ENCODE measurements at regions not wholly inside any gene's neighbourhood (a gene's known extent, or its start where the extent isn't known, plus 50 kb on each side); places are given as distances from the start of the nearest gene placed in this dataset.

DNA sequence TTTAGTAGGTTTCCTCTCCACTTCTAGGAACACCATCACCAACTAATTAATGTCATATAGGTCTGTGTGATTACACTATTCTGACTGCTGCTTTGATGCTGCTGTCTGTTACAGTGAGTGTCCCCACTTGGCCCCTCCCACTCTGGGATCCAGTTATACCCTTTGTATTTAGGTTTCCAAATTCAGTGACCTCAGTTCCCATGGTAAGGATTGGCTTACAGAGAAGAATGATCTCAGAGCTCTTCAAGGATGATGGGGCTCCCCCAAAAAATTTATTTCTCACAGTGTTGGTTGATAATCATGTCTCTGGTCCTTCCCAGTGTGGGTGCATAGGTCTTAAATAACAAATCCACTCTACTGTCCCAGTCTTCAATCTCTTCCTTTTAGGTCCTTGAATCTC is 210.0 kb upstream of the MYL2 start:
- TF ChIP-seq ZC3H11A (IDR thresholded peaks at IDR 0.05) (no peak), E2F6 (IDR thresholded peaks at IDR 0.05; ENCODE audit: borderline replicate concordance, low read depth) (no peak), ESRRA (IDR thresholded peaks at IDR 0.05; ENCODE audit: borderline replicate concordance, low read length) (no peak), NPAS2 (CRISPR knock-in tag; IDR thresholded peaks at IDR 0.05; ENCODE audit: borderline replicate concordance) (no peak), POLR2AphosphoS2 (conservative IDR thresholded peaks at IDR 0.05; ENCODE audit: low read length) (no peak), HOXB13 (CRISPR knock-in tag; IDR thresholded peaks at IDR 0.05; ENCODE audit: low read depth) (no peak), FOSB (CRISPR knock-in tag; IDR thresholded peaks at IDR 0.05) (no peak), RNF2 (IDR thresholded peaks at IDR 0.05; ENCODE audit: borderline replicate concordance, low read depth) (no peak), HMGXB4 (CRISPR knock-in tag; IDR thresholded peaks at IDR 0.05; ENCODE audit: borderline replicate concordance) (no peak), JUN (IDR thresholded peaks at IDR 0.05) (no peak), NFE2L2 (conservative IDR thresholded peaks at IDR 0.05; ENCODE audit: low read length) (no peak), RFX5 (IDR thresholded peaks at IDR 0.05) (no peak), NR3C1 (IDR thresholded peaks at IDR 0.05) (no peak), RAD21 (conservative IDR thresholded peaks at IDR 0.05 in 1 of 2, IDR thresholded peaks at IDR 0.05 in 1 of 2) (no peak)
- TF ChIP-seq, protein P1, sequence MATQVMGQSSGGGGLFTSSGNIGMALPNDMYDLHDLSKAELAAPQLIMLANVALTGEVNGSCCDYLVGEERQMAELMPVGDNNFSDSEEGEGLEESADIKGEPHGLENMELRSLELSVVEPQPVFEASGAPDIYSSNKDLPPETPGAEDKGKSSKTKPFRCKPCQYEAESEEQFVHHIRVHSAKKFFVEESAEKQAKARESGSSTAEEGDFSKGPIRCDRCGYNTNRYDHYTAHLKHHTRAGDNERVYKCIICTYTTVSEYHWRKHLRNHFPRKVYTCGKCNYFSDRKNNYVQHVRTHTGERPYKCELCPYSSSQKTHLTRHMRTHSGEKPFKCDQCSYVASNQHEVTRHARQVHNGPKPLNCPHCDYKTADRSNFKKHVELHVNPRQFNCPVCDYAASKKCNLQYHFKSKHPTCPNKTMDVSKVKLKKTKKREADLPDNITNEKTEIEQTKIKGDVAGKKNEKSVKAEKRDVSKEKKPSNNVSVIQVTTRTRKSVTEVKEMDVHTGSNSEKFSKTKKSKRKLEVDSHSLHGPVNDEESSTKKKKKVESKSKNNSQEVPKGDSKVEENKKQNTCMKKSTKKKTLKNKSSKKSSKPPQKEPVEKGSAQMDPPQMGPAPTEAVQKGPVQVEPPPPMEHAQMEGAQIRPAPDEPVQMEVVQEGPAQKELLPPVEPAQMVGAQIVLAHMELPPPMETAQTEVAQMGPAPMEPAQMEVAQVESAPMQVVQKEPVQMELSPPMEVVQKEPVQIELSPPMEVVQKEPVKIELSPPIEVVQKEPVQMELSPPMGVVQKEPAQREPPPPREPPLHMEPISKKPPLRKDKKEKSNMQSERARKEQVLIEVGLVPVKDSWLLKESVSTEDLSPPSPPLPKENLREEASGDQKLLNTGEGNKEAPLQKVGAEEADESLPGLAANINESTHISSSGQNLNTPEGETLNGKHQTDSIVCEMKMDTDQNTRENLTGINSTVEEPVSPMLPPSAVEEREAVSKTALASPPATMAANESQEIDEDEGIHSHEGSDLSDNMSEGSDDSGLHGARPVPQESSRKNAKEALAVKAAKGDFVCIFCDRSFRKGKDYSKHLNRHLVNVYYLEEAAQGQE (IDR thresholded peaks at IDR 0.05), result no peak
- TF ChIP-seq, protein P2, sequence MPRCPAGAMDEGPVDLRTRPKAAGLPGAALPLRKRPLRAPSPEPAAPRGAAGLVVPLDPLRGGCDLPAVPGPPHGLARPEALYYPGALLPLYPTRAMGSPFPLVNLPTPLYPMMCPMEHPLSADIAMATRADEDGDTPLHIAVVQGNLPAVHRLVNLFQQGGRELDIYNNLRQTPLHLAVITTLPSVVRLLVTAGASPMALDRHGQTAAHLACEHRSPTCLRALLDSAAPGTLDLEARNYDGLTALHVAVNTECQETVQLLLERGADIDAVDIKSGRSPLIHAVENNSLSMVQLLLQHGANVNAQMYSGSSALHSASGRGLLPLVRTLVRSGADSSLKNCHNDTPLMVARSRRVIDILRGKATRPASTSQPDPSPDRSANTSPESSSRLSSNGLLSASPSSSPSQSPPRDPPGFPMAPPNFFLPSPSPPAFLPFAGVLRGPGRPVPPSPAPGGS (IDR thresholded peaks at IDR 0.05), result no peak
- ChIA-PET CTCF (no interaction called here), POLR2A (no interaction called here)
- Histone ChIP-seq H3K4me2 (no peak overlapping the region), H3K4me1 (no peaks in the 10 kb centered on the region), H3K4me3 (no peak overlapping the region), H3K27ac (no peak overlapping the region), H3K9me3 (no peaks in the 10 kb centered on the region)
- ATAC-seq (no peak), FAIRE-seq (no peak), DNase-seq (ENCODE audit: low read depth in 1 of 2, low spot score in 1 of 2) (no peak)

GRCh38 chr12:111129149-111129767 is 208.9 kb upstream of the MYL2 start:
- ChIA-PET CTCF (interaction anchor here (1.2 kb wide), 1 partner anchor 21 kb away, joined by 3 read pairs; no protein-coding TSS in a partner anchor), POLR2A (no interaction called here)
- DNase-seq (ENCODE audit: low read depth in 1 of 2, low spot score in 1 of 2) (no peak), ATAC-seq (no peak), FAIRE-seq (no peak)
- H3K4me1 ChIP-seq, result no peaks in the 10 kb centered on the region
- H3K4me2 ChIP-seq, result no peak overlapping the region
- 64% methylated on average over 3 of the region's 3 CpGs for WGBS (ENCODE audit: missing lambda C conversion rate)
- H3K9me3 ChIP-seq, result no peaks in the 10 kb centered on the region
- H3K27ac ChIP-seq, result no peak overlapping the region
- TF ChIP-seq RCOR1 (IDR thresholded peaks at IDR 0.05; ENCODE audit: low read depth, low read length) (no peak), RNF2 (IDR thresholded peaks at IDR 0.05; ENCODE audit: borderline replicate concordance, low read depth) (no peak), RAD21 (conservative IDR thresholded peaks at IDR 0.05 in 1 of 2, IDR thresholded peaks at IDR 0.05 in 1 of 2) (no peak), ZC3H11A (IDR thresholded peaks at IDR 0.05) (no peak), EHMT2 (IDR thresholded peaks at IDR 0.05; ENCODE audit: low read depth) (no peak), FOSL2 (IDR thresholded peaks at IDR 0.05) (no peak), FOSL2 (CRISPR knock-in tag; IDR thresholded peaks at IDR 0.05) (no peak), MYC (IDR thresholded peaks at IDR 0.05; ENCODE audit: borderline replicate concordance, low read length) (no peak)
- TF ChIP-seq, protein P2 (IDR thresholded peaks at IDR 0.05), result no peak
- H3K4me3 ChIP-seq, result no peak overlapping the region

Measured in A549 (cell line).